IMR-90 (cell line): ENCODE measurements at regions not wholly inside any gene's neighbourhood (a gene's known extent, or its start where the extent isn't known, plus 50 kb on each side); places are given as distances from the start of the nearest gene placed in this dataset.
"Not testable (repeated sequence)": the region's sequence is repeated elsewhere in the genome, so short reads cannot be mapped to it uniquely, and the experiment has no call there.

Experiments
- FOS ChIP-seq: fragments of 150-350 bp; IDR thresholded peaks from 2 replicates; pipeline ENCODE4 v1.6.1; 2016; ENCODE audit warnings: low read depth, low read length
- MAZ ChIP-seq: IDR thresholded peaks from 2 replicates; pipeline ENCODE4 v1.6.1; 2012; ENCODE audit warnings: low read depth, mild to moderate bottlenecking, low read length, improper control_type of control experiment, moderate library complexity, borderline replicate concordance
- POLR2A ChIP-seq: IDR thresholded peaks from 2 replicates; pipeline ENCODE4 v1.6.1; 2012; ENCODE audit warnings: mild to moderate bottlenecking, low read depth, low read length
- TF ChIP-seq, protein P1 (sequence below): conservative IDR thresholded peaks from 2 replicates; pipeline ENCODE4 v1.5.1; 2012; ENCODE audit warnings: mild to moderate bottlenecking, low read depth, low read length, improper control_type of control experiment
- TF ChIP-seq, protein P2 (sequence below): fragments of 150-350 bp; IDR thresholded peaks from 2 replicates; pipeline ENCODE4 v1.6.1; 2017; ENCODE audit warnings: mild to moderate bottlenecking, antibody characterized with exemption, low read length, low read depth

DNA sequence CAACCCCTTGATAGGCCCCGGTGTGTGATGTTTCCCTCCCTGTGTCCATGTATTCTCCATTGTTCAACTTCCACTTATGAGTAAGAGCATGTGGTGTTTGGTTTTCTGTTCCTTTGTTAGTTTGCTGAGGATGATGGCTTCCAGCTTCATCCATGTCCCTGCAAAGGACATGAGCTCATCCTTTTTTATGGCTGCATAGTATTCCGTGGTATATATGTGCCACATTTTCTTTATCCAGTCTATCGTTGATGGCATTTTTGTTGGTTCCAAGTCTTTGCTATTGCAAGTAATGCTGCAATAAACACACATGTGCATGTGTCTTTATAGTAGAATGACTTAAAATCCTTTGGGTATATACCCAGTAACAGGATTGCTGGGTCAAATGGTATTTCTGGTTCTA lies 132.3 kb downstream of the CXCL12 start:
- not testable (repeated sequence) for TF ChIP-seq FOS, POLR2A, MAZ
- TF ChIP-seq, protein P1, sequence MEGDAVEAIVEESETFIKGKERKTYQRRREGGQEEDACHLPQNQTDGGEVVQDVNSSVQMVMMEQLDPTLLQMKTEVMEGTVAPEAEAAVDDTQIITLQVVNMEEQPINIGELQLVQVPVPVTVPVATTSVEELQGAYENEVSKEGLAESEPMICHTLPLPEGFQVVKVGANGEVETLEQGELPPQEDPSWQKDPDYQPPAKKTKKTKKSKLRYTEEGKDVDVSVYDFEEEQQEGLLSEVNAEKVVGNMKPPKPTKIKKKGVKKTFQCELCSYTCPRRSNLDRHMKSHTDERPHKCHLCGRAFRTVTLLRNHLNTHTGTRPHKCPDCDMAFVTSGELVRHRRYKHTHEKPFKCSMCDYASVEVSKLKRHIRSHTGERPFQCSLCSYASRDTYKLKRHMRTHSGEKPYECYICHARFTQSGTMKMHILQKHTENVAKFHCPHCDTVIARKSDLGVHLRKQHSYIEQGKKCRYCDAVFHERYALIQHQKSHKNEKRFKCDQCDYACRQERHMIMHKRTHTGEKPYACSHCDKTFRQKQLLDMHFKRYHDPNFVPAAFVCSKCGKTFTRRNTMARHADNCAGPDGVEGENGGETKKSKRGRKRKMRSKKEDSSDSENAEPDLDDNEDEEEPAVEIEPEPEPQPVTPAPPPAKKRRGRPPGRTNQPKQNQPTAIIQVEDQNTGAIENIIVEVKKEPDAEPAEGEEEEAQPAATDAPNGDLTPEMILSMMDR, result not testable (repeated sequence)
- TF ChIP-seq, protein P2, sequence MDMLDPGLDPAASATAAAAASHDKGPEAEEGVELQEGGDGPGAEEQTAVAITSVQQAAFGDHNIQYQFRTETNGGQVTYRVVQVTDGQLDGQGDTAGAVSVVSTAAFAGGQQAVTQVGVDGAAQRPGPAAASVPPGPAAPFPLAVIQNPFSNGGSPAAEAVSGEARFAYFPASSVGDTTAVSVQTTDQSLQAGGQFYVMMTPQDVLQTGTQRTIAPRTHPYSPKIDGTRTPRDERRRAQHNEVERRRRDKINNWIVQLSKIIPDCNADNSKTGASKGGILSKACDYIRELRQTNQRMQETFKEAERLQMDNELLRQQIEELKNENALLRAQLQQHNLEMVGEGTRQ, result not testable (repeated sequence)
